NCI-H446 (cell line): ENCODE measurements at regions not wholly inside any gene's neighbourhood (a gene's known extent, or its start where the extent isn't known, plus 50 kb on each side); places are given as distances from the start of the nearest gene placed in this dataset.

Source experiments
- DNase-seq, 2 experiments: peaks; one replicate each; lab custom pipeline; 2025; lab: John Stamatoyannopoulos, UW

DNA sequence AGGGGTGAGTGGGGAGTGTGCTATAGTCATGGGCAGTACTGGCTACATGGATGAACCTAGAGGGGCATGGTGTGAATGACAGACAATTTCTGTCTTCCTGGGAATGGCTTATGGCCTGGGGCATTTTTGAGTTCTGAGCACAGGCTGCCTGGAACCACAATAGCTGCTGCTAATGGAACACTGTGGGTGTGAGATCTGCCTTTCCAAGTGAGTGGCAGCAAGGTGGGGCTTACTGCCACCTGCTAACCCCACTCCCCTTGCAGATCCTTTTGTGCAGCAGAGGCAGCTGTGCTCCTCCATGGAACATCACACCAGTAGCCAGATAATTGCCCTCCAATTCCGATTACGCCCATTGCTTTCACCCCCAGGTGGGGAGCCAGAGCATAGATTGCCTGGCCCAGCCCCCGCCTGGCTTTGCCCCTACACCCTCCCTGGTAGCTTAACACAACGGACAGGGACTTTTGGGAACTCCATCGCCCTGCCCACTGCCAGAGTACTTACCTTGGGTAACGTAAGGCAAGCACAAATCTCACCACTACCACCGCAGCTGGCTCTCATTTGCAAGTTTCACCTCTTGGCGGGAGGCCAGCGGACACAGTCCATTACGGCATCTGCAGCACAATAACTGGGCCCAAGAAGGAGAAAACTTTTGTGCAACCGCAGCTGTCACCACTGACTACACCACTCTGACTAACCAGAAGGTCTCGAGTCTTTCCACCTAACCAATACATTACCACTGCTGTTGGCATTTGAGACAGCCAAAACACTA is 421.2 kb upstream of the NWD2 start:
- DNase-seq = peak in 1 of 2 experiments; percentile 35

DNA sequence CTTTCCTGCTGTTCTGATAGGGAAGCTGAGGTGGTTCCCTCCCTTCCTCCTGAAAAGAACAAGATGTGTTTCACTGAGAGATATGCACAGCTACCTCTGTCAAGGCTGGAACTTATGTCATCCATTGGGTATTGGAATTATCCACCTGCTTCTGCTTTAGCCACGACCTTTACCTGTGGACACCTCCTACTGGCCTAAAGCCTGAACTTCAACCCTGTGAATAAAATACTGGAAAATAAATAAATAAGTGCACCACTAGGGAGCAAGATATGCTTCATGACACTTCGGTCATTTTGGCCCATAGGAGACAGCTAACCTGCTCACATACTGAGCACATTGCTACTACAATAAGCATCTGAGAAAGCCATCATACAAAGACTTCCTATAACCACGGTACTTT is 419.9 kb upstream of the NWD2 start:
- no peak for DNase-seq

DNA sequence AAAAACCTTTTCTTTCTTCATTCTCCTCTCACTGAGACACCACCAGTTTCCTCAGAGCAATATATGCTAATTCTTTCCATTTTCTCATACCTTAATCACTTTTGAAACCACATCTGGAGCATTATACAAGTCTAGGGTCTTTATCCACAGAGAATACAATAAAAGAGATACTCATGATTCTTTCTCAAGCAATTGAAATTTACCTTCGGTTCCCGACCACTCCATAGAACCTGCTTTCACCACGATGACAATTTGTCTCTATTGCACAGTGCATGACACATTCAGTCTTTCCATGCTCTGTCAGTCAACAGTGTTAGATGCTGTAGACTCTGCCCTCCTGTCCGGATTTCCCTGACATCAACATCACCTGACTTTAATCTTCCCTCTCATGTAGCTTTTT is 409.3 kb upstream of the NWD2 start:
- DNase-seq = no peak

DNA sequence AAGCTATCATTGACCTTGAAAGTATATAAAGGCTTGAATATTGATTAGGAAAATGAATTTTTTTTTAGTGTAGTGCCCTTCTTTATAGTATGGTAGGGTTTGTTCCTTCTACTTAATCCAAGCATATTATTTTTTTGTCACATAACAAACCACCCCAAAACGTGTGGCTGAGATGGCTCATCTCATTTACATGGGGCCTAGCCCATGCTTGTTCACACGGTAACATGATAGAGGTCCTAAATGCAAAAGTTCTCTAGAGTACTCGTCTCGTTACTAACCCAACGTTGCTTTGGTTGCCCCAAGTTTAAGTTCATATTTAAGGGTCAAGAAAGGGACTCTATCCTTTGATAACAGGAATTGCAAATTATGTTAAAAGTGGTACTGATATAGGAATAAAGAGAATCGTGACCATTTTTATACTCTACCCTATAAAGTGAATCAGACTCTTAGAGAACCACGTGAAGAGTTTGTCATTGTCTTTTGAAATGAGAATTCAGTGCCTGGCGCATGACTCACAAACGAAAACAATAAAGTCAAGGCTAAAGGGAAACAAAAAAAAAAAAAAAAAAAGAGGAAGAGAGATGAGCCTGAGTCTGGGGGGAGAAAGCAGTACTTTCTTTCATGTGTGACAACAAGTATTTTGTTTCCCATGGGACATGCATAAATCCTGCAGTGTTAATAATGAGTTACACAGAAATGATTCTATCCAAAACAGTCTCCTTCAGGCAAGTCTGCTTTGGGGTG is 402.8 kb upstream of the NWD2 start:
- DNase-seq = no peak

DNA sequence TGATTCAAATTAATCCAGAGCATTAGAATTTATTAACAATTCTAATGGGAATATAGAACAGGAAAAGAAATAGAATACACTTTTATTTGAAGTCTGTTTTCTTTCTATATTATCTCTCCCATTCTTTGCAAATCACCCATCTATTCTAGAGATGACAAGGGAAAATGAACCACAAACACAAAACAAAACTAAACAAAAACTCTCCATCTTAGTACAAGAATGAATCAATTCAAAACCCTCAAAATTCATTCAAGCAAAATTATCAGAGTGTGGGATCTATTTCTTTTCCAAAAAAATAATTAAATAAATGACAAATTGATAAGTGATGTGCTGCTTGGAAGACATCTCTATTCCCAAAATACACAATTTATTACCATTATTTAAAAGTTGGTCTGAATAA is 400.1 kb upstream of the NWD2 start:
- no peak for DNase-seq

DNA sequence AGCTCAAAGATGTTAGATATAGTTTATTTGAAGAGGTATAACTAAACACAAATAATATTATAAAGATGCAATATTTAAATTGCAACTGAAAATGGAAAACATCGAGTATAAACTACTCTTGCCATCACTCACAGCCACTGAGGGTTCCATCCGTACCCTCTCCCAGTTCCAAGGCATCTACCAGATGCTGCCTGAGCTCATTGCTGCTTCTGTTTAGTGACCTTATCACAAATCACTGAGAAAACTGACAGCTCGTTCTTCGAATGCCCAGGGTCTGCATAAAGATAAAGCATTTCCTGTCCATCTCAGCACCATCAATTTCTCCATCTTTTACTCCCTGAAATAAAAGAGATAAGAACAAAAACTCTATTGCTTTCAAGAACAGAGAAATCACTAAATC is 391.7 kb upstream of the NWD2 start:
- DNase-seq = no peak

DNA sequence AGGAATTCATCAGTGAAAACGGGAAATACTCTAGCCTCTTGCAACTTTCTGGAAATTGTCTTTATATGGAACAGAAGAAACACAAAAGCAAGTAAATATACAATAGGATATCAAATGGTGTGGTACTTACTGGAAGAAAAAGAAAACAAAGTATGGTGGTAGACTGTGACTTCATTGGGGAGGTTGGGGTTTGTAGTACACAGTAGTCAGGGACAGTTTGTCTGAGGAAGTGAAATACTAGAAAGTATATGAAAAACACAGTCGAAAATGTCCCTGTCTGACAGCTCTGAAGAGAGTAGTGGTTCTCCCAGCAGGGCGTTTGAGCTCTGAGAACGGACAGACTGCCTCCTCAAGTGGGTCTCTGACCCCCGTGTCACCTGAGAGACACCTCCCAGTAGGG is 390.0 kb upstream of the NWD2 start:
- DNase-seq = no peak

DNA sequence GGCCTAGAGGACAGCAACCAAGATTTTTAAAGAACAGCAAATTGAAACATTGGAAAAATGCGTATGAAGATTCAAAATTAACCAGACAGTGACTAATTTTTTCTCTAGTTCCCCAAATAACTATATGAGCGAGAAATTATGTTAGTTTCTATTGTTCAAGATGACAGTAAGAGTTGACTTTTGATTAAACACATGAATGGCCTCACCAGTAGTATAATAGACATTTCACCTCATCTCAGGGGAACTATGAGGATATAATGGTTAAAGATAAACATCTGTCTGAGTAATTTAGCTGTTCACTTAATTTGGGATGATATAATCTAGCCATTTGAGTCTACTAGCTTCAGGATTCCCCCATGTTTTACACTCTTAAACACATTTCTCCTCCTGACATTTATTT is 380.9 kb upstream of the NWD2 start:
- no peak for DNase-seq

DNA sequence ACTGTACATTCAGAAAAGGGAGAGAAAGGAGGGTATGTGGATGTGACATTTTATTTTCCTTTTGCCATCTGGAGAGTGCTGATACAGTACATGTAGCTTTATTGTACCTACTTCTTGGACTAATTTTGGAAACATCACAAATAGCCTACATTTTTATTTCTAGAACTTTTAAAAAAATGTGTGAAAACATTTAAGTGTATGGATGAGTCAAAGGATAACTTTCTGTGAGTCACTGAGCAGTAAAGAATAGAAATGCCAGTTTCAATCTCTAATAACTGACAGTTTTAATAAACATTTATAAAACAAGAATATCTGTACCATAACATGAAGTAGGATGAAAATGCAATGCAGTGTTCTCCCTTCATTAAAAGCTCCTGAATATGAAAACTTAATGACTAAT is 374.4 kb upstream of the NWD2 start:
- DNase-seq = no peak

DNA sequence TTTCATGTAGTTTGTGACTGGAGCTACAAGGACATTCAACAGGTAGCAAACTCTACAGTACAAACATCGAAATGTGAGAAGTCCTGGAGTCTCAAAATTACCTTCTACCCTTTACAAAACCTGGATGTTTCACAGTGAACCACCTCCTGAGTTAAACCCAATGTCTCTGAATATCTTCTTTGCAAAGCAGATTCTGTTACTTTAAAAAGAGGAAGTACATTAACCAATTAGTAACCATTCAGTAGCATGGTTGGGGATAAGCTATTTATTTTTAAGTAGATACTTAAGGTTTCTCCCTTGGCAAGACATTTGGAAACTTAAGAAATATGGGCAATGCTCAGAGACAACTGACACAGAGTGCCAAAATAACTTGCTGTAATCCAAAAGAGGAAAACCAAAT is 371.9 kb upstream of the NWD2 start:
- no peak for DNase-seq

DNA sequence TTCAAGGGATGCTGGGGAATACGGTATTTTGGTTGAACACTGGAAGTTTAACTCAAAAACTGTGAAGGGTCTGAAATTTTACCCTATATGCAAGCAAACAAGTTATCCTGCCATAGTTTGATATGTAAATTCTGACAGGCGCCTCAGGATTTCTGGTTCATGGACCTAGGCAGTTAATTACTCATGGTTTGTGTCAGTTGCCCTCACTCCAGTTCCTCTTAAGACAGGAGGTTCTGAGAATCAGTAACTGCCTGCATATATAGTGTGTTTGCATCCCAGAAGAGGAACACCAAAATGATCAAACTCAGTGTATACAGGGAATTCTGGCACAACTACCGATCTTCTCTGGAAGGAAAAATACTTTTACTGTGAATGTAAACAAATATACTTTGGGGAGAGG is 360.4 kb upstream of the NWD2 start:
- DNase-seq = no peak

DNA sequence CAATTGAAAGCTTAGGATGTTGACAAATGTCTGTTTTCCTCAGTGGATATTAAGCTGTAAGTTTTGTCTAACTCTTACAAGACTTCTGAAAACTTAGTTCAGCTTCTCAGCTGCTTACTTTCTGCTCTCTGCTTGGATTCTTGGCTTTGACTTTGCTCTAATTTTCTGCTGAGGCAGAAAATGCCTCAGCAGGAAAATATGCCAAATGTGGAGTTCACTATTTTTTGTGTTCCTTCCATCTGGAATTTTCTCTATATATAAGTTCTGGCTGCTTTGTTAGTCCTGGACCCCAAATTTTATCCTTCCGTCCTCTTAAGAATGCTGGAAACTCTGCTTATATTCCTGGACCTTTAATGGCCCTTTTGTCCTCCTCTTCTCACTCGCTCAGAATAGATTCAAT is 352.6 kb upstream of the NWD2 start:
- DNase-seq = no peak

DNA sequence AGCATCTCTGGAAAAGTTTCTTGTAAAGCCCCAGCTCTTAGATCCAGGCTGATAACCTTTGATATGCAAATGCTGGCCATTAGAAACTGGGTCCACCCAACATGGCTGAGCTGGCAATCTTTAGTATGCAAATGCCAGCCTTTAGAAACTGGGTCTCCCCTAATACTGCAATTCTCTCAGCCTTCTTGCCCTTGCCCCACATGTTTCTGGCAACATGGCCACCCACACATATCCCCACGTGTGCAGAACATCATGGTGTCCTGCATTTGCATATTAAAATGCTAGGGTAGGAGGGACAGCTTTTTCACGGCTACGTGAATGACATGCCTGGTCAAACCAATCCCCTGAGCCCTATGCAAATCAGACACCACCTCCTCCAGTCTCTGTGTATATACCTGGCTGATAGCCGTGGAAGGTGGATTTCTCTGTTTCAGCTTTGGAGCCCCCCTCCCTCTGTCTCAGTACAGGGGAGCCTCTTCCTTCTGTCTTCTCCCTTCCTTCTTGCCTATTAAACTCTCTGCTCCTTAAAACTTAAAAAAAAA is 344.0 kb upstream of the NWD2 start:
- DNase-seq = no peak

DNA sequence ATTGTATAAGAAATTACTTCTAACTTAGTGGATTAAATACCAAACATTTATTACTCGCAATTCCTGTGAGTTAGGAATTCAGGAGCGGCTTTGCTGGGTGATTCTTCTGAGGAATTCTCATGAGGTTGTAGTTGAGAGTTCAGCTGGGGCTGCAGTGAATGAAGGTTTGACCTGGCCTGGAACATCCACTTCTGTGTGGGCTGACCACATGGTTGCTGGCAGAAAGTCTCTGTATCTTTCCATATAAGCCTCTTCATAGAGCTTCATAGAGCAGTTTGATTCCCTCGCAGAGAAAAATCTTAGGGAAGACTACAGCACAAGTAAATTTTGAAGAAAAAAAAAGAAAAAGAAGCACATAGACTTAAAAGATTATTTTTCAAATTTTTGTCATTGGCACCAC is 339.7 kb upstream of the NWD2 start:
- DNase-seq = no peak

DNA sequence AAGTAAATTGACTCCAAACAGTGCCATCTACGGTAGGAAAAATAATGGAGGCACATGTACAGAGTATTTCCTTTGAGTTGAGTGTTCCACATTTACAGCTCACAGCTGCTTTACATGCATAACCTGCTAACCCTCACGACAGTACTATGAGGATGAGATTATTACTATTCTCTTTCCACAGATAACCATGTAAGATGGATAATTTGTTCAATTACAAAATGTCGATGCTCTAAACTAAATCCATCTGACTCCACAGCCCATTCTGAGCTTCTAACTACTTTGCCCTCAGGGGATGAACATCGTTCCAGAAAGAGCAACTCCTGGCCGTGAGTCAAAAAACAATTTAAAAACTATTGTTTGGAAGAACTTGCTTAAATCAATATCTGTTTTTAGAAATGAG is 330.4 kb upstream of the NWD2 start:
- no peak for DNase-seq

DNA sequence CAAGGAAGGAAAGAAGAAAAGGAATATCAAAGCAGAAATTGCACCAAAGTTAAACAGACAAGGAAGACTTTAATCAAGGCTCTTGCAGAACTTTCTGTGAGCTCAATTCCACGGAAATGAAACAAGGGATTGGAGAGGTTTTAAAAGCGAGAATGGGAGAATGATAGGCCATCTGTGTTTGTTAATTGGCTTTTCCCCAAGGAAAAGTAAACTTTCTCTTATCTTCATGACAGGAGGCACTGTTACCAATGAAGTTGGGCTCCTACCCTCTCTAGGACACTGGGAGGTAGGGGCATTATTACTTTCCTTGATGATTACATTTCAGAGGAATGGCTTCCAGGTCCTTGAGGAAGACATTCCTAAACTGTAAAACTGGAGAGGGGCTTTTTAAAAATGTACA is 328.8 kb upstream of the NWD2 start:
- DNase-seq = no peak

DNA sequence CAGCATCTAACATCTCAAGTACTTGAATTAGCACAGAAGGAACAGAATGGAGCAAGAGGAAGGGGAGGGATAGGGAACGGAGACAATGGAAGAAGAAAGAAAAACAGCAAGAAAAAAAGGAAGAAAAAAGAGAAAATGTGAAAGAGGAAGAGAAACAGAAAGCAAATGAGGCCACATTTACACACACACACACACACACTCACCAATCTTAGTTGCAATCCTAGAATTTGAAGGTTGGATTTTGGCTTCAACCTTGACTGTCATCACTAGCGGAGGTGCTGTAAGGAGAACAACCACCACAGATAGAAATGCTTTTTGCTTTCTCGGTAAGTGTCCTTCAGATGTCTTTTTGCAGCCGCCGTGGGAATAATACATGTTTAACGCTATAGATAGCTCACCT is 327.1 kb upstream of the NWD2 start:
- no peak for DNase-seq

DNA sequence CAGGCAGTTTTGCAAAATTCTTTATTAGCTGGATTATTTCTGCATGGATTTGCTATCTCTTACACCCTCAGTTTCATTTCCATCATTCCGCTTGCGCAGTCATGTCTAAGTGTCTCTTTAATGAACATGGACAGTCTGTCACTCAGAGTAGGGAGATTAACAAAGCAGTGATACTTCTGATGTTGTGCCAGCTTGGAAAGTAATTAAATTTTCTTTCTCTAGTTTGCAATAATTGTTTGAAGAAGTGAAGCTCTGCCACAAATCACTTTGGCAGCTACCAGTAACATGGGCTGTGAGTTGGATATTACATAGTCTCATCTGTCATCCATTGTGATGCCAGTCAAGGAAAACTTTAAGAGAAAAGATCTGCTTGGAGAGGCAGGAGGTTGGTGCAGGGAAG is 324.8 kb upstream of the NWD2 start:
- DNase-seq = peak; percentile 23 to 66

DNA sequence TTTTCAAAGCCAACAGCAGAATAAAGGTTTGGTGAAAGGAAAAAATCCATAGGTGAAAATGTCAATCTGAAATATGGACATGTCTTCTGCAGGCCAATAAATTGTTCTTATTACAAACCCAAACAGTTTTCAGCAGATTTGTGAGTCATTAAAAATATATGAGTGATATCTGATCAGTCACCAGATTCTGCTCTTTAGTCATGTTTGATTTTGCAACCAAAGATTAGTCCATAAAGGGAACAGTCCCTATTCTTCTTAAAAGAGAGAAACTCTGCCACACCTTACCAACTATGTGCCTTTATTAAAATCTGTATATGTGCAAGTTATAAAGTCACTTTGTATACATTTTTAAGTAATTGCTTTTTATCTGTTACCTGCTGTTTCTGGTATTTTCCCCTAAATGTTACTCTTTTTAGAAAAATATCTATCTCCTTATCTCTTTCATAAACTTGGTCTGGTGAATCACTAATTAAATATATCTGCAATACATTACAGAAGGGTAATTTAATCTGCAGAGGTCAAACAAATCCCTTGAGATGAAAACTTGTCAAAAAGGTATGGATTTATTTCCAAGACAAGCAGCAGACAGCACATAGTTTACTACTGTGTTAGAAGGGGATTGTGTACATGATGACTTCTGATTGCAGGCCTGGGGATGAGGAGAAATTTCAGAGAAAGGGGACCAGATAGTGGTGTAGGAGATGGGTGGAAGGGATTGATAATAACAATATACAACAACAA is 322.9 kb upstream of the NWD2 start:
- DNase-seq = no peak

DNA sequence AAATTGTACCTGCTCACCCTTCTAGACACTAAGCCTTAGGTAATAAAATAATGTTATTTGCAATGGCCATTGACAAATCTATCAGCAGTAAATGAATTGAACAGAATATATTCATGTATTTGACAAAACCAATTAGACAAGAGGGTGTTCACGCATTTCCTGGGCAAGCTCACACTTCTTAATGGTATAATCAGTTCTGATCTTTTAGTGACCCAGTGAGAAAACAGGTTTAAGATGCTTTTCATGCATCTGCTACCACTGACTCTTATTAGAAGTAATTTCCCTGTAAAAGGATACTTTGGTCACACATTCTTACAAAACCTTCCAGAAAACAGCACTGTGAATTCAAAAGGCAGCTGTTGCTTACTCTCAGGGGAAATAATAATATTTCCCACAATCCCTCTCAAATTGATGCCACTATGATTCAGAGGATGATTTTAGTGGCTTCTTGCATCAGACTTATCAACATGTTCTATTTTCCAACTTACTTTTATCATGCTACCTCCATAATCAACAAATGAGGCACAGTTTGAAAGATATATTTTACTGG is 313.9 kb upstream of the NWD2 start:
- no peak for DNase-seq

DNA sequence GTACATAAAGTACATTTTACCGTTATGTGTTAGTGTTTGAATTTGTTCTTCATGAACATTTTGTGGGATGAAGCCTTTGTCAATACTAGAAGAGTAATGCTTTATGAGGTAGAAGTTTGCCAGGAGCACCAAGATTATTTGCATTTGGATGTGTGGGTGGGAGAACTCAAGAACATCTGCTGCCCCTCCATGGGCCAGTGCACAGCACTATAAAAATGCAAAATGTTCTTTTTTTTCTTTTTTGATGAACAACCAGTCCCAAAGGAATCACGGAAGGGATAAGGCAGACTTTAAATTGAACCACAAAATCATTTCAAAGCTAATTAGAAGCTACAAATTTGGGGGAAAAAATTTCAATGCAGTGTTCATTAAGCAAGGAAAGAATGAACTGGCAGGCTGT is 300.3 kb upstream of the NWD2 start:
- peak in 1 of 2 experiments; percentile 24 for DNase-seq

DNA sequence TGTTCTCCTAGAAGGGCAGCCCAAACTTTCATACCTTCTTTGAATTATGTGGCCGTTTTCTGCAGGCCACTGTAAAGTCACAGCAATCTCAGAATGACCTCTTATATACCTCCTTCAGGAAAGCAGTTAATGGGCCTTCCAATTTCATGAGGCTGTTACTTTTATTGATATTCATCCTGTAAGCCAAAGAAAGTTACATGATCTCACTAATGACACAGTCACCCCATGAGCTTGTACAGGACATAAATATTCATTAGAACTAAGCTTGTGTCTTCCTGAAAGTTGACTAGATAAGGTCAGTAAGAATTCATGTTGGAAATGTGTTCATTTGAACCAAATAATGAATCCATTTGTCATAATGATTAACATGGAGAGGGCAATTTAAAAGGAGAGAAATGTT is 283.1 kb upstream of the NWD2 start:
- DNase-seq = no peak
